Loucy (cell line): ENCODE measurements at regions not wholly inside any gene's neighbourhood (a gene's known extent, or its start where the extent isn't known, plus 50 kb on each side); places are given as distances from the start of the nearest gene placed in this dataset.

Source experiments
- H2AFZ ChIP-seq: fragments of 200-600 bp; sonication (generic); 2 replicates; pipeline ENCODE4 v1.6.0; 2016; ENCODE audit warnings: antibody characterized with exemption, mild to moderate bottlenecking, low read length, moderate library complexity
- H3F3A ChIP-seq: fragments of 200-600 bp; 2 replicates; pipeline ENCODE4 v1.6.0; 2016; ENCODE audit warnings: antibody characterized with exemption, low read depth, mild to moderate bottlenecking
- H3K27me3 ChIP-seq: fragments of 200-600 bp; sonication (generic); 2 replicates; pipeline ENCODE4 v1.6.1; 2014; ENCODE audit warnings: low read length, mild to moderate bottlenecking; ENCODE audit not compliant: insufficient read depth, poor library complexity, severe bottlenecking
- H3K36me3 ChIP-seq: fragments of 200-600 bp; sonication (generic); 2 replicates; pipeline ENCODE4 v1.6.1; 2016; ENCODE audit warnings: low read length; ENCODE audit not compliant: insufficient read depth
- H3K4me1 ChIP-seq: fragments of 200-600 bp; sonication (generic); 2 replicates; pipeline ENCODE4 v1.5.1; 2014; ENCODE audit warnings: low read length, mild to moderate bottlenecking; ENCODE audit not compliant: insufficient read depth, poor library complexity, severe bottlenecking
- H3K4me2 ChIP-seq: fragments of 200-600 bp; sonication (generic); 2 replicates; pipeline ENCODE4 v1.6.0; 2014; ENCODE audit warnings: antibody characterized with exemption, low read length, low read depth, mild to moderate bottlenecking; ENCODE audit not compliant: poor library complexity, severe bottlenecking
- H3K4me3 ChIP-seq: fragments of 200-600 bp; sonication (generic); 2 replicates; pipeline ENCODE4 v1.5.1; 2014; ENCODE audit warnings: low read length, mild to moderate bottlenecking, mixed read lengths; ENCODE audit not compliant: poor library complexity, severe bottlenecking
- H3K79me2 ChIP-seq: fragments of 200-600 bp; sonication (generic); 2 replicates; pipeline ENCODE4 v1.6.1; 2014; ENCODE audit warnings: low read length; ENCODE audit not compliant: insufficient read depth
- H3K9ac ChIP-seq: fragments of 200-600 bp; sonication (generic); 2 replicates; pipeline ENCODE4 v1.6.0; 2014; ENCODE audit warnings: mild to moderate bottlenecking, low read depth, low read length, moderate library complexity; ENCODE audit not compliant: poor library complexity, severe bottlenecking
- H3K9me2 ChIP-seq: fragments of 200-600 bp; sonication (generic); replicated peaks from 2 replicates; pipeline ENCODE4 v1.6.1; 2016; ENCODE audit warnings: low read depth, low read length, mixed read lengths
- H3K9me3 ChIP-seq: fragments of 200-600 bp; sonication (generic); 2 replicates; pipeline ENCODE4 v1.6.1; 2014; ENCODE audit warnings: mild to moderate bottlenecking, antibody characterized with exemption, low read length, low read depth; ENCODE audit not compliant: insufficient read depth
- H4K20me1 ChIP-seq: fragments of 200-600 bp; sonication (generic); 2 replicates; pipeline ENCODE4 v1.6.0; 2014; ENCODE audit warnings: antibody characterized with exemption, low read length, mild to moderate bottlenecking; ENCODE audit not compliant: insufficient read depth, poor library complexity, severe bottlenecking
- CTCF ChIP-seq: fragments of 200-600 bp; sonication (generic); conservative IDR thresholded peaks from 2 replicates; pipeline ENCODE4 v1.5.1; 2014; ENCODE audit warnings: mild to moderate bottlenecking, antibody characterized with exemption, low read length
- EZH2phosphoT487 ChIP-seq: fragments of 200-600 bp; IDR thresholded peaks from 2 replicates; pipeline ENCODE4 v1.6.1; 2018; ENCODE audit warnings: antibody characterized with exemption, mild to moderate bottlenecking, moderate library complexity, borderline replicate concordance

- H3K4me3 ChIP-seq, result no peak overlapping the region
- H3K36me3 ChIP-seq, result no peaks in the 10 kb centered on the region
- H3K79me2 ChIP-seq, result no peaks in the 10 kb centered on the region
- H2AFZ ChIP-seq, result no peak overlapping the region
- no peaks in the 10 kb centered on the region for H3K9me3 ChIP-seq
- no peak overlapping the region for H3K4me2 ChIP-seq
- no peak overlapping the region for H3K9ac ChIP-seq
- H3K4me1 ChIP-seq, result no peaks in the 10 kb centered on the region
- H3K27me3 ChIP-seq, result no peaks in the 10 kb centered on the region
- no peak for TF ChIP-seq EZH2phosphoT487
- TF ChIP-seq CTCF, result no peak
- H3K9me2 ChIP-seq, result no peaks in the 10 kb centered on the region
- no peaks in the 10 kb centered on the region for H4K20me1 ChIP-seq
- no peaks in the 10 kb centered on the region for H3F3A ChIP-seq
Observed at GRCh38 chr7:88484551-88484950, 177.9 kb upstream of the STEAP4 start.

- no peaks in the 10 kb centered on the region for H3K79me2 ChIP-seq
Observed at GRCh38 chr7:88480896-88481295, 174.2 kb upstream of the STEAP4 start.

GRCh38 chr7:88480271-88480670, 173.6 kb upstream of the STEAP4 start:
- no peaks in the 10 kb centered on the region for H3K9me3 ChIP-seq
- no peaks in the 10 kb centered on the region for H3K36me3 ChIP-seq
- no peaks in the 10 kb centered on the region for H3K4me1 ChIP-seq
- no peaks in the 10 kb centered on the region for H3K79me2 ChIP-seq
- no peak overlapping the region for H2AFZ ChIP-seq
- no peaks in the 10 kb centered on the region for H3F3A ChIP-seq
- H3K4me2 ChIP-seq, result no peak overlapping the region
- TF ChIP-seq CTCF (no peak), EZH2phosphoT487 (no peak)
- no peaks in the 10 kb centered on the region for H3K27me3 ChIP-seq
- no peaks in the 10 kb centered on the region for H3K9me2 ChIP-seq
- H3K4me3 ChIP-seq, result no peak overlapping the region
- no peak overlapping the region for H3K9ac ChIP-seq
- no peaks in the 10 kb centered on the region for H4K20me1 ChIP-seq

More at GRCh38 chr7:88480896-88481295, 174.2 kb upstream of the STEAP4 start:
- TF ChIP-seq CTCF, result no peak
- TF ChIP-seq EZH2phosphoT487, result no peak
- Histone ChIP-seq H3K9me3 (no peaks in the 10 kb centered on the region), H3K36me3 (no peaks in the 10 kb centered on the region), H3K4me1 (no peaks in the 10 kb centered on the region), H3K9ac (no peak overlapping the region), H3K9me2 (no peaks in the 10 kb centered on the region), H3K27me3 (no peaks in the 10 kb centered on the region), H3K4me2 (no peak overlapping the region), H4K20me1 (no peaks in the 10 kb centered on the region), H3K4me3 (no peak overlapping the region), H3F3A (no peaks in the 10 kb centered on the region), H2AFZ (no peak overlapping the region)
